NOMO-1 (cell line): ENCODE measurements at regions not wholly inside any gene's neighbourhood (a gene's known extent, or its start where the extent isn't known, plus 50 kb on each side); places are given as distances from the start of the nearest gene placed in this dataset.

Experiments used
- DNase-seq, 2 experiments: peaks; one replicate each; lab custom pipeline; 2025; ENCODE audit not compliant: unreplicated experiment in 2 of 2; lab: John Stamatoyannopoulos, UW

DNA sequence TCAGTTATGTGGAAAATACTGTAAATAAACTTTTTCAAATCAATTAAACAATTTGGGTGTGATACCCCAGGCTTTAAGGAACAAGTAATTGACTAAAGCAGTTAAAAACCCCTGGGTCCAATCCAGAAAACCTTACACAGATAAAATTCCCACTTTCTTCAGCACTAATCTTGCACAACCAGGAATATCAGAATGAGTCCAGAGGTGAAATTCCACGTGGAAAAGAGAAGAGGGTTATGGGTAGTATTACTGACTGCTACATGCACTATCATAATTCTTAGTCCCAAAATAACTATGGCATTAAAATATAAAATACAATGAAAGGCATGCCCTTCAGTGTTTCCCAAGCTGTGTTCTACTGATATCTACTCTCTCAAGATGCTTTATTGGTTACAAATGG lies 135.7 kb upstream of the STEAP4 start:
- no peak for DNase-seq

- DNase-seq = no peak
Measured at GRCh38 chr7:88437132-88437531, 130.4 kb upstream of the STEAP4 start.

- DNase-seq = no peak
Measured at GRCh38 chr7:88432301-88432700, 125.6 kb upstream of the STEAP4 start.

GRCh38 chr7:88431882-88432281 lies 125.2 kb upstream of the STEAP4 start:
- no peak for DNase-seq

DNA sequence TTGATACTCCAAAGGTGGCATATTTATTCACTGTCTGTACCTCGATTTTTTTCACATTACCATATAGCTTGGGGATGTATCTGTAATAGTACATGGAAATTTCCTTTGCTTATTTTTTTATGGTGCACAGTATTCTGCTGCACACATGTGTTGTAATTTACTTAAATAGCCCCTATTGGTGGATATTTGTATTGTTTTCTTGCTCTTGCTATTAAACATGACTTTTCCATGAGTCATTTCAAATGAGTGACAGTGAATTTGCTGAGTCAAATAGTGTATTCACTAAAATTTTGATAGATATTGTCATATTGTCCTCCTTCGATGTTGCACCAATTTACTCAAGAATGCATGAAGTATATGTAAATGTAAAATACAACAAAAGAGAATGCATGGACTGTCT lies 122.7 kb upstream of the STEAP4 start:
- DNase-seq = no peak

GRCh38 chr7:88402529-88402928 lies 95.8 kb upstream of the STEAP4 start:
- DNase-seq = no peak

- peak; percentile 59 to 74 for DNase-seq
Measured at GRCh38 chr7:88401009-88401623, 94.4 kb upstream of the STEAP4 start.

- no peak for DNase-seq
Measured at GRCh38 chr7:88399696-88400240, 93.1 kb upstream of the STEAP4 start.

DNA sequence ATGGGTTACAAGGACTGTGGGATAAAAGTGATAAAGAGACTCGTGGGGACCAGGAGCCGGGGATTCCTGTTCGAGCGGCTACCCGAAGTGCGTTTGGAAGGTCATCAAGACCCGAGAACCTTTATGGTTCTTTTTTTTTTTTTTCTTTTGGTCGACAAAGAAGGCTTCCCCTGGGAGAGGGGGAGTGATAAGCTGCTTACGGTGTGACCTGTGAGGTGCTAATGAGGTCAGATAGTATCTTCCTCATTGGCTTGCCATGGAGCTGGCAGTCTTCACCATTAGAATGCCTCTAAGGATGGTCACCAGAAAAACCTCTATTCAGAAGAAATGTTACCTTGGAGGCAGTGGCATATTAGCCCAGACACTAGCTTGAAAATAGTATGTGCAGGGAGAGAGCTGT lies 92.3 kb upstream of the STEAP4 start:
- no peak for DNase-seq

- DNase-seq = no peak
Measured at GRCh38 chr7:88398459-88398858, 91.8 kb upstream of the STEAP4 start.

DNA sequence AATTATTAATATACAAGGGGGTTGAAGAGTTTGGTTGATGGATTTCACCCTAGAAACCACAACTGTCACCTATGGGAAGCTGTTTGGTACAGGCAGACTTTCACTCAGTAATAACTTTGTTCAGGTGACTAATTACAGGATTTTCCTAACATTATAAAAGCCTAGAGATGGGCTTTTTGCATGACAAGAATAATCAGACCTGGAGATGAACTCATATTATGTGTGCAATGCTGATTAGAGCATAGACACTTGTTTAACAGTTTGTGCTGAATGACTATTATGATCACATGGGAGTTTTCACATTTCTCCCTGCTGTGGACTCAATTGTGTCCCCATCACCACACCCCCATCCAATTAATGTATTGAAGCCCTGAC lies 90.2 kb upstream of the STEAP4 start:
- DNase-seq = no peak

- peak; percentile 33 to 57 for DNase-seq
Measured at GRCh38 chr7:88396295-88396947, 89.7 kb upstream of the STEAP4 start.

DNA sequence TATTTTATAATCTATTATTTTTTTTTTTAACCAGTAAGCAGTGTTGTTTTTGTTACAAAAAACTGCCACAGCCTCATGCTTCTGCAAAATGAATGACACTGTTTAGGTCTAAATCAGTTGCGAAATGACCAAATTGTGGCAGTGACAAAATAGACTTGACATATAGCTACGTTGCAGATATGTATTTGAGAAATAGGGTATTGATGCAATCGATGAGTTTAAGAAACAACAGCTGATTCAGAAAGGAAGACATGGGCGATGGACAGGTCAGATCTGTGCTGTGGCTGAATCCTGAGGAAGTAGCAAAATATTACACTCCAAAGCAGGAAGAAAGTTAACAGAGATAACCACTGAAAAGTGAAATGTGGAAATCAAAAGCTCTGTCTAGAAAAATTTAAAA lies 89.0 kb upstream of the STEAP4 start:
- DNase-seq = peak; percentile 86 to 98

DNA sequence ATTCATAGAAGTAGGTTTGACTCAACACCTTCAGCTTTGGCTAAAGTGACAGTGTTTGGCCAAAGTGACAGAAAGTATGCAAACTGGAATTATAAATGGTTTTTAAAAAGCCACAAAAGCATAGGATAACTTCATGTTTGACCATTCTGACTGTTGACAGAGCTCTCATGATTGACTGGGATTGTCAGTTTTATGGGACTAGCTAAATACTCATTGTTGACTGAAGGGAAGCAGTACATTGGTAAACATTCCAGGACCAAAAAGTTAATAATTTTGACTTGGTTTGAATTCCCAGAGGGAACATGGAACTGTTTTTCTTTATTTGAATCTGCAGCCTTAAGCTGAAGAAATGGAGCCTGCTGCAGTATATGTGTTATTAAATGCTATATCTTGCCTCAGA lies 84.6 kb upstream of the STEAP4 start:
- no peak for DNase-seq

- DNase-seq = no peak
Measured at GRCh38 chr7:88387368-88387767, 80.7 kb upstream of the STEAP4 start.

- no peak for DNase-seq
Measured at GRCh38 chr7:88386665-88387156, 80.0 kb upstream of the STEAP4 start.

DNA sequence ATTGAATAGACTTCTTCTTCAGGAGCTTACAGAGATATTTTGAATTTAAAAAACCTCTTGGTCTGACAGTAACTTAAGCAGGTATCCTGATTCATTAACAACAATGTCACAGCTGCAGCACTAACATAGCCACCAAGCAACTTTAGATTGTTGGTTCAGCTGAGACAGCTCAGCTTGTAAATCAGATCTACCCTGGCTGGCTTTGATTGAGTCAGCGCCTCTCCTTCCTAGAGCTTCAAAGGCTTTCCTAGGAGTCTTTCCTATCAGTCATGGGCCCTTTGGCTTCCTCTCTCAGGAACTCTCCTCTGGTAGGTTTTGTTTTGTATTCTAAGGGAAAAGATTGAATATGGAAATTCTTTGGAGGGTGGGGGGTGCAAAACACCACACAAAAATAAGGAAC lies 70.7 kb upstream of the STEAP4 start:
- no peak for DNase-seq

GRCh38 chr7:88368686-88369085 lies 62.0 kb upstream of the STEAP4 start:
- DNase-seq = no peak

DNA sequence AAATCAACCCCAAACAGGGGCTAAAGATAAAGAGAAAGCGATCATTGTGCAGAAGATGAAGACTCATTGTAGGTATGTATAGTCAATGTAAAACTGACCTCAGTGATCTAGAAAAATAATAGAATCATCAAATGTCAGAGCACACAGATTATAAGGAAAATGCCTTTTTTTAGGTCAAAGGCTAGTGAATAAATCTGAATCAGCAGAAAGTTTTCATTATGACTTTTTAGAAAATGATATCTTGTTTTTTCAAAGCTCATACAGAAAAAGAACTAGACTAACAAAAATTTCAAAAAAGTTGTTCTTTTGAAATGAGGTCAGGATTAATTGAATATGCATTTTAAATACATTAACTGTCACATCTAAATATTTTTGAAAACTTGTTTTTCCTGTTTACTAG lies 60.2 kb upstream of the STEAP4 start:
- DNase-seq = no peak

DNA sequence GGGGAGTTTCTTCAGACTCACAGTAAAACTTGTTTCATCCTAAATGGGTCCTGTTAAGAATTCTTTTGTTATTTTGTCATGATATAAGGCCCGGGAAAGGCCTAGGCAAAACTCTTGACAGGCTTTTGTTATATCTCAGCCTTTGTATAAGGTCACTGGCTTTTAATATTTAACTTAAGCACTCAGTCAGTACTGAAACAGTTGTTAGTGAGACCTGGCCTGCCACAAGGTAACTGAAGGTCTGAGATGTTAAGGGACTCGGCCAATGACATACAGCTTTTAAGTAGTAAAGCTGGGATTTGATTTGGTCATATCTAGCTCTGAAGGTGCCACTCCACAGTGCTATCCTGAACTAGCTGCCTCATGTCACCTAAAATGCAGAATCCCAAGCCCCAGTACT lies 57.2 kb upstream of the STEAP4 start:
- DNase-seq = no peak

GRCh38 chr7:88363249-88363648 lies 56.6 kb upstream of the STEAP4 start:
- DNase-seq = no peak

DNA sequence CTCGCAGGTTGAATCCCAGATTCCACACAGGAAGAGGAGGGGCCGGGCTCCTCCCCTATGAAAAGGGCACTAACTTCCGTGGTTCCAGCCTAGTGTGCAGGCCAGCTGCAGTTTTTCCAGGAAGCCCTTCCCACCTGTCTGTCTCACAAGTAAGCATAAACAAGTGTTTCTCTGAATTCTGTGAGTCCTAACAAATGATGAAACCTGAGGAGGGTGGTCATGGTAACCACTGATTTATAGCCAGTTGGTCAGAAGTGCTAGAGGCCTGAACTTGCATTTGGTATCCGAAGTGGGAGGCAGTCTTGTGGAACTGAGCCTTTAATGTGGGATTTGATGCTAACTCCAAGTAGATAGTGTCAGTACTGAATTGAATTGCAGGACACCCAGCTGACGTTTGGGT lies 54.7 kb upstream of the STEAP4 start:
- DNase-seq = no peak
